SU-DHL-6 (cell line): ENCODE measurements at regions not wholly inside any gene's neighbourhood (a gene's known extent, or its start where the extent isn't known, plus 50 kb on each side); places are given as distances from the start of the nearest gene placed in this dataset.

Experiments
- H2AFZ ChIP-seq: fragments of 200-600 bp; sonication (generic); 2 replicates; pipeline ENCODE4 v1.6.1; 2014; ENCODE audit warnings: low read depth, mild to moderate bottlenecking, moderate library complexity, mixed read lengths, antibody characterized with exemption, low read length; ENCODE audit not compliant: severe bottlenecking
- H3F3A ChIP-seq: fragments of 200-600 bp; shearing (Covaris generic); 2 replicates; pipeline ENCODE4 v1.6.0; 2016; ENCODE audit warnings: antibody characterized with exemption, mild to moderate bottlenecking; ENCODE audit not compliant: insufficient read depth
- H3K27ac ChIP-seq: fragments of 200-600 bp; sonication (generic); 2 replicates; pipeline ENCODE4 v1.5.1; 2016; ENCODE audit warnings: low read depth, mild to moderate bottlenecking, low read length, moderate library complexity, mixed read lengths
- H3K27me3 ChIP-seq: fragments of 200-600 bp; sonication (generic), shearing (Covaris generic); 2 replicates; pipeline ENCODE4 v1.6.0; 2014; ENCODE audit warnings: mild to moderate bottlenecking, low read length
- H3K36me3 ChIP-seq: fragments of 200-600 bp; sonication (generic); 2 replicates; pipeline ENCODE4 v1.6.1; 2014; ENCODE audit warnings: mild to moderate bottlenecking, low read length, mixed read lengths
- H3K4me2 ChIP-seq: fragments of 300-600, 200-600 bp; shearing (Covaris generic), sonication (generic); 2 replicates; pipeline ENCODE4 v1.6.0; 2014; ENCODE audit warnings: low read length, low read depth, mild to moderate bottlenecking; ENCODE audit not compliant: poor library complexity, severe bottlenecking
- H3K4me3 ChIP-seq: fragments of 200-600 bp; sonication (generic); 2 replicates; pipeline ENCODE4 v1.5.1; 2014; ENCODE audit warnings: antibody characterized with exemption, low read length, mild to moderate bottlenecking, mixed read lengths; ENCODE audit not compliant: insufficient read depth, poor library complexity, severe bottlenecking
- H3K79me2 ChIP-seq: fragments of 200-600 bp; sonication (generic); 2 replicates; pipeline ENCODE4 v1.6.1; 2014; ENCODE audit warnings: mild to moderate bottlenecking, low read length, moderate library complexity; ENCODE audit not compliant: insufficient read depth
- H3K9ac ChIP-seq: fragments of 200-600 bp; sonication (generic); 2 replicates; pipeline ENCODE4 v1.7.0; 2014; ENCODE audit warnings: mild to moderate bottlenecking, low read length
- H3K9me2 ChIP-seq: fragments of 200-600 bp; sonication (generic); replicated peaks from 2 replicates; pipeline ENCODE4 v1.6.1; 2014; ENCODE audit warnings: low read length; ENCODE audit not compliant: insufficient read depth
- H3K9me3 ChIP-seq: fragments of 200-600 bp; sonication (generic); 2 replicates; pipeline ENCODE4 v1.6.1; 2014; ENCODE audit warnings: low read length, mixed read lengths; ENCODE audit not compliant: insufficient read depth
- H4K20me1 ChIP-seq: fragments of 200-600 bp; sonication (generic); 2 replicates; pipeline ENCODE4 v1.6.1; 2014; ENCODE audit warnings: low read depth, mild to moderate bottlenecking, antibody characterized with exemption, low read length, moderate library complexity, mixed read lengths
- CTCF ChIP-seq: fragments of 200-600 bp; sonication (generic); IDR thresholded peaks from one replicate; pipeline ENCODE4 v1.5.1; 2017; ENCODE audit warnings: antibody characterized with exemption, mild to moderate bottlenecking, low read length, moderate library complexity; ENCODE audit not compliant: insufficient read depth, poor library complexity, severe bottlenecking
- EZH2phosphoT487 ChIP-seq: fragments of 200-600 bp; sonication (generic), shearing (Covaris generic); conservative IDR thresholded peaks from 2 replicates; pipeline ENCODE4 v1.6.1; 2018; ENCODE audit warnings: mild to moderate bottlenecking, antibody characterized with exemption, low read length, moderate library complexity, mixed read lengths

- Histone ChIP-seq H3F3A (no peaks in the 10 kb centered on the region), H4K20me1 (no peaks in the 10 kb centered on the region), H2AFZ (no peak overlapping the region), H3K9me2 (no peaks in the 10 kb centered on the region), H3K4me2 (no peak overlapping the region), H3K27ac (no peak overlapping the region), H3K9ac (no peak overlapping the region), H3K27me3 (no peaks in the 10 kb centered on the region), H3K36me3 (no peaks in the 10 kb centered on the region), H3K4me3 (no peak overlapping the region), H3K79me2 (no peaks in the 10 kb centered on the region), H3K9me3 (no peaks in the 10 kb centered on the region)
- TF ChIP-seq EZH2phosphoT487, result no peak
- TF ChIP-seq CTCF, result no peak
Observed at GRCh38 chr10:126851414-126852108, 53.7 kb upstream of the DOCK1 start.

- Histone ChIP-seq H3K4me2 (no peak overlapping the region), H3K9me3 (no peaks in the 10 kb centered on the region), H3K36me3 (no peaks in the 10 kb centered on the region), H3K4me3 (no peak overlapping the region), H3K27ac (no peak overlapping the region), H3K9me2 (no peaks in the 10 kb centered on the region), H3K9ac (no peak overlapping the region), H3K79me2 (no peaks in the 10 kb centered on the region), H2AFZ (no peak overlapping the region), H3F3A (no peaks in the 10 kb centered on the region), H4K20me1 (no peaks in the 10 kb centered on the region), H3K27me3 (no peaks in the 10 kb centered on the region)
- TF ChIP-seq CTCF (no peak), EZH2phosphoT487 (no peak)
Observed at GRCh38 chr10:126854726-126855495, 50.3 kb upstream of the DOCK1 start.
